IMR-90 (cell line): ENCODE measurements at regions not wholly inside any gene's neighbourhood (a gene's known extent, or its start where the extent isn't known, plus 50 kb on each side); places are given as distances from the start of the nearest gene placed in this dataset.

Source experiments
- ATAC-seq: fragments of 200-7000 bp; cut with Tn5 transposase; 2 replicates; pipeline ENCODE4 v1.9.1; 2020; ENCODE audit warnings: low read depth, mild to moderate bottlenecking, moderate library complexity
- BruUV-seq: library from RNA; stranded (reverse); fragments of 400-500 nt; replicated peaks from 2 replicates; lab custom pipeline; 2021; lab: Mats Ljungman, UMichigan
- CTCF ChIA-PET: fragments of 300-600 bp; formaldehyde crosslinking; extraction: SDS; loops from one replicate; lab custom pipeline; 2021; ENCODE audit warnings: antibody characterized with exemption; lab: Yijun Ruan, JAX
- POLR2A ChIA-PET: fragments of 300-600 bp; sonication (Branson Sonifier 250); formaldehyde crosslinking; loops from one replicate; lab custom pipeline; 2022; ENCODE audit warnings: antibody characterized with exemption; ENCODE audit not compliant: unreplicated experiment; lab: Charles Lee
- DNase-seq: peaks from one replicate; pipeline ENCODE4 v3.0.0; 2013
- H2AFZ ChIP-seq: replicated peaks from 2 replicates; pipeline ENCODE3; 2013; ENCODE audit warnings: low read length, mild to moderate bottlenecking; ENCODE audit not compliant: poor library complexity
- H2AK5ac ChIP-seq: 2 replicates; pipeline ENCODE4 v1.6.1; 2013; ENCODE audit warnings: low read depth, low read length, inconsistent platforms
- H2AK9ac ChIP-seq: replicated peaks from 2 replicates; pipeline ENCODE3; 2013; ENCODE audit warnings: mild to moderate bottlenecking, low read depth, low read length, moderate library complexity; ENCODE audit not compliant: poor library complexity
- H2BK120ac ChIP-seq: 2 replicates; pipeline ENCODE4 v1.6.1; 2013; ENCODE audit warnings: low read depth, low read length, inconsistent platforms
- H2BK15ac ChIP-seq: 3 replicates; pipeline ENCODE4 v1.6.1; 2013; ENCODE audit warnings: low read depth, low read length, inconsistent platforms
- H2BK20ac ChIP-seq: 2 replicates; pipeline ENCODE4 v1.6.1; 2013; ENCODE audit warnings: low read depth, mild to moderate bottlenecking, inconsistent platforms, low read length, moderate library complexity
- H2BK5ac ChIP-seq: 2 replicates; pipeline ENCODE4 v1.6.1; 2013; ENCODE audit warnings: mild to moderate bottlenecking, low read depth, low read length, inconsistent platforms; ENCODE audit not compliant: poor library complexity, severe bottlenecking
- H3K14ac ChIP-seq: replicated peaks from 2 replicates; pipeline ENCODE4 v1.6.1; 2013; ENCODE audit warnings: low read depth, low read length, inconsistent platforms
- H3K18ac ChIP-seq: 2 replicates; pipeline ENCODE4 v1.6.1; 2013; ENCODE audit warnings: low read depth, low read length, control low read depth
- H3K23ac ChIP-seq: 2 replicates; pipeline ENCODE4 v1.6.1; 2013; ENCODE audit warnings: low read depth, low read length, inconsistent platforms
- H3K27ac ChIP-seq: 2 replicates; pipeline ENCODE4 v1.5.1; 2013; ENCODE audit warnings: mild to moderate bottlenecking, control low read depth, low read length; ENCODE audit not compliant: insufficient read depth
- H3K27me3 ChIP-seq: 2 replicates; pipeline ENCODE4 v1.6.1; 2013; ENCODE audit warnings: low read length; ENCODE audit not compliant: control insufficient read depth, insufficient read depth
- H3K36me3 ChIP-seq: 2 replicates; pipeline ENCODE4 v1.6.1; 2013; ENCODE audit warnings: low read length, mixed read lengths; ENCODE audit not compliant: control insufficient read depth, insufficient read depth
- H3K4ac ChIP-seq: 2 replicates; pipeline ENCODE4 v1.6.1; 2013; ENCODE audit warnings: low read depth, low read length, inconsistent platforms
- H3K4me1 ChIP-seq: 2 replicates; pipeline ENCODE4 v1.6.1; 2013; ENCODE audit warnings: low read length, mixed read lengths; ENCODE audit not compliant: control insufficient read depth, insufficient read depth
- H3K4me2 ChIP-seq: 2 replicates; pipeline ENCODE4 v1.6.1; 2013; ENCODE audit warnings: low read depth, mild to moderate bottlenecking, control low read depth, low read length, moderate library complexity
- H3K4me3 ChIP-seq: 2 replicates; pipeline ENCODE4 v1.5.1; 2013; ENCODE audit warnings: low read depth, mild to moderate bottlenecking, control low read depth, low read length, moderate library complexity; ENCODE audit not compliant: insufficient read depth
- H3K56ac ChIP-seq: 2 replicates; pipeline ENCODE4 v1.6.1; 2013; ENCODE audit warnings: low read length, inconsistent platforms; ENCODE audit not compliant: insufficient read depth; ENCODE audit errors: extremely low read depth
- H3K79me1 ChIP-seq, 2 experiments: 2 replicates each; pipeline ENCODE4 v1.6.1; 2013; ENCODE audit warnings: low read length in 2 of 2, inconsistent platforms in 1 of 2, low read depth in 1 of 2
- H3K9ac ChIP-seq: 2 replicates; pipeline ENCODE4 v1.6.1; 2013; ENCODE audit warnings: low read depth, low read length, control low read depth
- H3K9me1 ChIP-seq: 2 replicates; pipeline ENCODE4 v1.6.1; 2013; ENCODE audit warnings: low read length, inconsistent platforms; ENCODE audit not compliant: insufficient read depth
- H3K9me3 ChIP-seq: 2 replicates; pipeline ENCODE4 v1.6.1; 2013; ENCODE audit warnings: low read length; ENCODE audit not compliant: control insufficient read depth, insufficient read depth
- H4K20me1 ChIP-seq: 2 replicates; pipeline ENCODE4 v1.6.1; 2013; ENCODE audit warnings: low read length, inconsistent platforms; ENCODE audit not compliant: insufficient read depth
- H4K5ac ChIP-seq: 2 replicates; pipeline ENCODE4 v1.6.1; 2013; ENCODE audit warnings: mild to moderate bottlenecking, low read depth, low read length, control low read depth
- H4K8ac ChIP-seq, 2 experiments: 2 replicates each; pipeline ENCODE4 v1.6.1; 2013; ENCODE audit warnings: low read depth in 2 of 2, low read length in 2 of 2, control low read depth in 1 of 2, inconsistent platforms in 1 of 2
- H4K91ac ChIP-seq: 2 replicates; pipeline ENCODE4 v1.6.1; 2013; ENCODE audit warnings: low read depth, low read length, inconsistent platforms; ENCODE audit not compliant: insufficient read depth
- BHLHE40 ChIP-seq: fragments of 150-350 bp; IDR thresholded peaks from 2 replicates; pipeline ENCODE4 v1.6.1; 2016; ENCODE audit warnings: mild to moderate bottlenecking, low read depth, low read length
- CEBPB ChIP-seq: IDR thresholded peaks from 2 replicates; pipeline ENCODE4 v1.6.1; 2012; ENCODE audit warnings: low read depth, low read length, improper control_type of control experiment
- CHD1 ChIP-seq: IDR thresholded peaks from 2 replicates; pipeline ENCODE4 v1.6.1; 2012; ENCODE audit warnings: low read depth, low read length, improper control_type of control experiment
- ELK1 ChIP-seq: fragments of 150-350 bp; IDR thresholded peaks from 2 replicates; pipeline ENCODE4 v1.6.1; 2016; ENCODE audit warnings: low read depth, mild to moderate bottlenecking, low read length, moderate library complexity, borderline replicate concordance
- FOS ChIP-seq: fragments of 150-350 bp; IDR thresholded peaks from 2 replicates; pipeline ENCODE4 v1.6.1; 2016; ENCODE audit warnings: low read depth, low read length
- MAFK ChIP-seq: IDR thresholded peaks from 2 replicates; pipeline ENCODE4 v1.6.1; 2012; ENCODE audit warnings: low read depth, low read length, improper control_type of control experiment
- MAZ ChIP-seq: IDR thresholded peaks from 2 replicates; pipeline ENCODE4 v1.6.1; 2012; ENCODE audit warnings: low read depth, mild to moderate bottlenecking, low read length, improper control_type of control experiment, moderate library complexity, borderline replicate concordance
- MXI1 ChIP-seq: IDR thresholded peaks from 2 replicates; pipeline ENCODE4 v1.6.1; 2012; ENCODE audit warnings: low read depth, mild to moderate bottlenecking, low read length, moderate library complexity, borderline replicate concordance
- NFE2L2 ChIP-seq: fragments of 150-350 bp; IDR thresholded peaks from 2 replicates; pipeline ENCODE4 v1.6.1; 2016; ENCODE audit warnings: low read depth, mild to moderate bottlenecking, low read length
- POLR2A ChIP-seq: IDR thresholded peaks from 2 replicates; pipeline ENCODE4 v1.6.1; 2012; ENCODE audit warnings: mild to moderate bottlenecking, low read depth, low read length
- RAD21 ChIP-seq: IDR thresholded peaks from 2 replicates; pipeline ENCODE4 v1.6.1; 2012; ENCODE audit warnings: low read length, improper control_type of control experiment
- RCOR1 ChIP-seq: IDR thresholded peaks from 2 replicates; pipeline ENCODE4 v1.6.1; 2012; ENCODE audit warnings: mild to moderate bottlenecking, low read length, improper control_type of control experiment; ENCODE audit not compliant: insufficient replicate concordance
- RFX5 ChIP-seq: IDR thresholded peaks from 2 replicates; pipeline ENCODE4 v1.8.0; 2012; ENCODE audit warnings: low read depth, mild to moderate bottlenecking, low read length, moderate library complexity
- SMC3 ChIP-seq: fragments of 150-350 bp; IDR thresholded peaks from 2 replicates; pipeline ENCODE4 v1.6.1; 2016; ENCODE audit warnings: low read depth, mild to moderate bottlenecking, antibody characterized with exemption, low read length, moderate library complexity
- USF2 ChIP-seq: fragments of 150-350 bp; IDR thresholded peaks from 2 replicates; pipeline ENCODE4 v1.6.1; 2017; ENCODE audit warnings: mild to moderate bottlenecking, antibody characterized with exemption, low read length, low read depth
- WGBS, 2 experiments: methylation state at CpG; one replicate each; pipeline versions ENCODE4 v1.1.5 to v1.1.7; 2013; ENCODE audit warnings: missing lambda C conversion rate in 2 of 2; ENCODE audit not compliant: insufficient read length in 1 of 2; ENCODE audit errors: extremely low coverage in 2 of 2; 5-methylcytosine and 5-hydroxymethylcytosine counted together
- dilution Hi-C: fragments of 300-500 bp; cut with HindIII; formaldehyde crosslinking; loops from one replicate; pipeline ENCODE4 v1.14.3; 2018; ENCODE audit warnings: low sequenced_read_pairs; ENCODE audit not compliant: unreplicated experiment
- in situ Hi-C: fragments of 300-500 bp; cut with MboI; formaldehyde crosslinking; loops from 3 replicates; pipeline ENCODE4 v1.14.3; 2019; ENCODE audit warnings: low sequenced_read_pairs, inconsistent platforms, mixed read lengths
- intact Hi-C: fragments of 100-400 bp; cut with micrococcal nuclease; formaldehyde crosslinking; loops from 2 replicates; pipeline ENCODE4 v1.10.0; 2022

GRCh38 chr14:105581551-105582341, 55.4 kb downstream of the TMEM121 start:
- Histone ChIP-seq H3K4me3 (no peak overlapping the region), H4K8ac (no peak overlapping the region), H2AK5ac (no peak overlapping the region), H4K91ac (no peak overlapping the region), H3K27ac (no peak overlapping the region), H2AK9ac (no peak overlapping the region), H4K20me1 (no peaks in the 10 kb centered on the region), H3K4me2 (no peak overlapping the region), H3K14ac (no peak overlapping the region), H3K23ac (no peak overlapping the region), H3K9me3 (peaks cover 10% of the 10 kb centered on the region), H2AFZ (no peak overlapping the region), H3K4ac (no peak overlapping the region), H3K9me1 (no peaks in the 10 kb centered on the region), H3K56ac (no peak overlapping the region), H3K9ac (no peak overlapping the region), H3K79me1 (no peaks in the 10 kb centered on the region), H3K4me1 (no peaks in the 10 kb centered on the region), H3K18ac (no peak overlapping the region), H2BK15ac (no peak overlapping the region), H2BK5ac (no peak overlapping the region), H3K27me3 (no peaks in the 10 kb centered on the region), H3K36me3 (no peaks in the 10 kb centered on the region), H2BK20ac (no peak overlapping the region), H4K5ac (no peak overlapping the region), H2BK120ac (no peak overlapping the region)
- DNase-seq (no peak), ATAC-seq (no peak)
- dilution Hi-C loops, result no loop called here
- ChIA-PET POLR2A (no interaction called here), CTCF (no interaction called here)
- no TSS peak for BruUV-seq
- in situ Hi-C loops, result no loop called here
- TF ChIP-seq USF2, result no peak
- TF ChIP-seq POLR2A, result no peak
- no peak for TF ChIP-seq ELK1
- no peak for TF ChIP-seq RAD21
- TF ChIP-seq BHLHE40, result no peak
- no peak for TF ChIP-seq SMC3
- TF ChIP-seq NFE2L2, result no peak
- TF ChIP-seq CHD1, result no peak
- TF ChIP-seq MAFK, result no peak
- no peak for TF ChIP-seq MAZ
- TF ChIP-seq MXI1, result no peak
- no peak for TF ChIP-seq RCOR1
- no peak for TF ChIP-seq FOS
- no peak for TF ChIP-seq CEBPB
- TF ChIP-seq RFX5, result no peak
- intact Hi-C loops, result no loop called here
- 62% methylated on average over 4 of the region's 15 CpGs; no CpG with 5 or more reads in 1 of the 2 experiments for WGBS, 2 experiments
